ENCODE measurements at regions not wholly inside any gene's neighbourhood (a gene's known extent, or its start where the extent isn't known, plus 50 kb on each side); places are given as distances from the start of the nearest gene placed in this dataset.

- H3K9me3 Mint-ChIP-seq: no peaks in the 10 kb centered on the region; a peak in 2 of 5 replicates
- Histone ChIP-seq H2BK15ac (ENCODE audit: low read depth, low read length) (no peak overlapping the region), H3K79me2 (ENCODE audit: insufficient read depth, low read length) (peaks cover 2% of the 10 kb centered on the region; the same call in 1 of the 2 replicates), H3K56ac (ENCODE audit: insufficient read length, low read depth, low read length) (no peak overlapping the region), H3K9ac (ENCODE audit: extremely low read depth, insufficient read length, low read length) (no peak overlapping the region), H2AK5ac (ENCODE audit: insufficient read length, low read length) (no peak overlapping the region), H3K79me1 (ENCODE audit: insufficient read depth, low read depth, low read length, poor library complexity, severe bottlenecking) (no peaks in the 10 kb centered on the region), H4K5ac (ENCODE audit: insufficient read length, low read depth, low read length) (no peak overlapping the region), H2BK20ac (ENCODE audit: low read depth, low read length, poor library complexity, severe bottlenecking) (no peak overlapping the region), H3K23me2 (ENCODE audit: insufficient read length, low read depth, low read length, poor library complexity, severe bottlenecking) (no peaks in the 10 kb centered on the region), H2BK12ac (ENCODE audit: insufficient read length, low read depth, low read length) (no peak overlapping the region), H2BK5ac (ENCODE audit: insufficient read length, low read length) (no peak overlapping the region), H4K20me1 (ENCODE audit: control insufficient read depth, insufficient read depth, insufficient read length) (no peaks in the 10 kb centered on the region), H3K9me3 (ENCODE audit: control insufficient read depth, low read depth, low read length) (no peaks in the 10 kb centered on the region), H3K18ac (ENCODE audit: insufficient read length, low read depth, low read length) (no peak overlapping the region), H3K23ac (ENCODE audit: insufficient read length, low read depth, low read length) (no peak overlapping the region), H3K27ac (ENCODE audit: insufficient read length, low read depth, low read length) (no peak overlapping the region), H3K4me1 (ENCODE audit: insufficient read depth, low read length) (no peaks in the 10 kb centered on the region), H4K8ac (replicated peaks; ENCODE audit: insufficient read length, low read depth, low read length) (no peak overlapping the region), H2AFZ (ENCODE audit: low read length) (no peak overlapping the region), H3T11ph (ENCODE audit: low read length) (no peak overlapping the region), H3K4me2 (ENCODE audit: insufficient read depth, insufficient read length, low read length) (no peak overlapping the region), H2BK120ac (ENCODE audit: low read depth, low read length, poor library complexity, severe bottlenecking) (no peak overlapping the region), H4K91ac (ENCODE audit: insufficient read length, low read depth, low read length) (no peak overlapping the region), H3K4ac (ENCODE audit: low read depth, low read length) (no peak overlapping the region), H3K14ac (ENCODE audit: insufficient read depth, low read length) (no peak overlapping the region), H3K27me3 (ENCODE audit: insufficient read depth, low read length) (no peaks in the 10 kb centered on the region)
- H3K4me1 Mint-ChIP-seq: no peaks in the 10 kb centered on the region
- TF ChIP-seq, protein P1, sequence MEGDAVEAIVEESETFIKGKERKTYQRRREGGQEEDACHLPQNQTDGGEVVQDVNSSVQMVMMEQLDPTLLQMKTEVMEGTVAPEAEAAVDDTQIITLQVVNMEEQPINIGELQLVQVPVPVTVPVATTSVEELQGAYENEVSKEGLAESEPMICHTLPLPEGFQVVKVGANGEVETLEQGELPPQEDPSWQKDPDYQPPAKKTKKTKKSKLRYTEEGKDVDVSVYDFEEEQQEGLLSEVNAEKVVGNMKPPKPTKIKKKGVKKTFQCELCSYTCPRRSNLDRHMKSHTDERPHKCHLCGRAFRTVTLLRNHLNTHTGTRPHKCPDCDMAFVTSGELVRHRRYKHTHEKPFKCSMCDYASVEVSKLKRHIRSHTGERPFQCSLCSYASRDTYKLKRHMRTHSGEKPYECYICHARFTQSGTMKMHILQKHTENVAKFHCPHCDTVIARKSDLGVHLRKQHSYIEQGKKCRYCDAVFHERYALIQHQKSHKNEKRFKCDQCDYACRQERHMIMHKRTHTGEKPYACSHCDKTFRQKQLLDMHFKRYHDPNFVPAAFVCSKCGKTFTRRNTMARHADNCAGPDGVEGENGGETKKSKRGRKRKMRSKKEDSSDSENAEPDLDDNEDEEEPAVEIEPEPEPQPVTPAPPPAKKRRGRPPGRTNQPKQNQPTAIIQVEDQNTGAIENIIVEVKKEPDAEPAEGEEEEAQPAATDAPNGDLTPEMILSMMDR (conservative IDR thresholded peaks at IDR 0.05): no peak
- no peak overlapping the region; a peak in 1 of 7 replicates for H3K27ac Mint-ChIP-seq
- DNase-seq: no peak
- 0 out of 2 replicates have a peak, but pooled peaks cover 2% of the 10 kb centered on the region for H3K27me3 Mint-ChIP-seq (ENCODE audit: low read depth)
- no peak overlapping the region for H3K4me3 Mint-ChIP-seq
- no peaks in the 10 kb centered on the region for H3K36me3 Mint-ChIP-seq (ENCODE audit: insufficient read depth in 1 of 3, low read depth in 3 of 3)
- WGBS (ENCODE audit: extremely low coverage, insufficient read length, low lambda C conversion rate): no CpG with 5 or more reads among the region's 4 CpGs
Measured at GRCh38 chr4:57355101-57355665, 245.0 kb upstream of the IGFBP7 start.
